ENCODE measurements at regions not wholly inside any gene's neighbourhood (a gene's known extent, or its start where the extent isn't known, plus 50 kb on each side); places are given as distances from the start of the nearest gene placed in this dataset.

GRCh38 chr14:98959410-98959809 is 312.6 kb downstream of the BCL11B start:
- no peak for DNase-seq (ENCODE audit: low read depth)

- no peak for DNase-seq (ENCODE audit: low read depth)
Measured at GRCh38 chr14:98959958-98960616, 311.9 kb downstream of the BCL11B start.

GRCh38 chr14:98960617-98961013 is 311.4 kb downstream of the BCL11B start:
- no peak for DNase-seq (ENCODE audit: low read depth)

- no peak for DNase-seq (ENCODE audit: low read depth)
Measured at GRCh38 chr14:98961191-98961590, 310.8 kb downstream of the BCL11B start.

- no peak for DNase-seq (ENCODE audit: low read depth)
Measured at GRCh38 chr14:98962118-98962517, 309.9 kb downstream of the BCL11B start.

- no peak for DNase-seq (ENCODE audit: low read depth)
Measured at GRCh38 chr14:98963610-98964009, 308.4 kb downstream of the BCL11B start.

GRCh38 chr14:98964171-98964570 is 307.8 kb downstream of the BCL11B start:
- no peak for DNase-seq (ENCODE audit: low read depth)

GRCh38 chr14:98965076-98965475 is 306.9 kb downstream of the BCL11B start:
- no peak for DNase-seq (ENCODE audit: low read depth)

- DNase-seq (ENCODE audit: low read depth): no peak
Measured at GRCh38 chr14:98966016-98966415, 306.0 kb downstream of the BCL11B start.

GRCh38 chr14:98966475-98967162 is 305.4 kb downstream of the BCL11B start:
- no peak for DNase-seq (ENCODE audit: low read depth)

GRCh38 chr14:98974113-98974512 is 297.9 kb downstream of the BCL11B start:
- no peak for DNase-seq (ENCODE audit: low read depth)

GRCh38 chr14:98976271-98976670 is 295.7 kb downstream of the BCL11B start:
- DNase-seq (ENCODE audit: low read depth): no peak

GRCh38 chr14:98977451-98977850 is 294.5 kb downstream of the BCL11B start:
- no peak for DNase-seq (ENCODE audit: low read depth)

GRCh38 chr14:98982986-98983385 is 289.0 kb downstream of the BCL11B start:
- no peak for DNase-seq (ENCODE audit: low read depth)

- DNase-seq (ENCODE audit: low read depth): no peak
Measured at GRCh38 chr14:98984027-98984718, 287.8 kb downstream of the BCL11B start.

GRCh38 chr14:98984719-98985041 is 287.3 kb downstream of the BCL11B start:
- no peak for DNase-seq (ENCODE audit: low read depth)

- DNase-seq (ENCODE audit: low read depth): no peak
Measured at GRCh38 chr14:98993818-98994217, 278.2 kb downstream of the BCL11B start.

- no peak for DNase-seq (ENCODE audit: low read depth)
Measured at GRCh38 chr14:98994561-98994960, 277.4 kb downstream of the BCL11B start.

- no peak for DNase-seq (ENCODE audit: low read depth)
Measured at GRCh38 chr14:98997526-98998205, 274.3 kb downstream of the BCL11B start.

- DNase-seq (ENCODE audit: low read depth): no peak
Measured at GRCh38 chr14:98999345-98999744, 272.7 kb downstream of the BCL11B start.

- no peak for DNase-seq (ENCODE audit: low read depth)
Measured at GRCh38 chr14:98999901-99000300, 272.1 kb downstream of the BCL11B start.

- no peak for DNase-seq (ENCODE audit: low read depth)
Measured at GRCh38 chr14:99001241-99001640, 270.8 kb downstream of the BCL11B start.

- no peak for DNase-seq (ENCODE audit: low read depth)
Measured at GRCh38 chr14:99003646-99004045, 268.4 kb downstream of the BCL11B start.

All from fibroblast of the conjunctiva (primary cell).